GM12878 (cell line): ENCODE measurements at regions not wholly inside any gene's neighbourhood (a gene's known extent, or its start where the extent isn't known, plus 50 kb on each side); places are given as distances from the start of the nearest gene placed in this dataset.

Experiments used
- ATAC-seq: fragments of 200-7000 bp; cut with Tn5 transposase; 3 replicates; pipeline ENCODE4 v1.9.1; 2020; ENCODE audit warnings: mild to moderate bottlenecking, moderate library complexity
- BruUV-seq: library from RNA; stranded (reverse); fragments of 400-500 nt; replicated peaks from 2 replicates; lab custom pipeline; 2021; lab: Mats Ljungman, UMichigan
- CTCF ChIA-PET: fragments of 300-600 bp; sonication (Branson Sonifier 250); formaldehyde crosslinking; extraction: SDS; loops from one replicate; lab custom pipeline; 2021; ENCODE audit warnings: inconsistent platforms; lab: Yijun Ruan, JAX
- POLR2A ChIA-PET: fragments of 350-600 bp; formaldehyde crosslinking; extraction: SDS; loops from one replicate; lab custom pipeline; 2021; ENCODE audit warnings: inconsistent platforms; lab: Charles Lee
- RAD21 ChIA-PET: fragments of 300-600 bp; sonication (Branson Sonifier 250); formaldehyde crosslinking; loops from one replicate; lab custom pipeline; 2023; ENCODE audit warnings: antibody characterized with exemption; ENCODE audit not compliant: unreplicated experiment; lab: Charles Lee
- SMC1A ChIA-PET: fragments of 300-600 bp; sonication (Branson Sonifier 250); formaldehyde crosslinking; loops from one replicate; lab custom pipeline; 2023; ENCODE audit not compliant: unreplicated experiment, uncharacterized antibody; lab: Charles Lee
- DNase-seq: peaks from one replicate; pipeline ENCODE4 v3.0.0-alpha.2; 2011; ENCODE audit warnings: low read depth, low spot score
- FAIRE-seq: peaks from 3 replicates; lab custom pipeline; 2011; peaks lifted over from hg19 to GRCh38; lab: Jason Lieb, UNC
- H2AFZ ChIP-seq: 2 replicates; pipeline ENCODE4 v1.6.0; 2011; ENCODE audit warnings: low read depth, low read length, control low read depth; ENCODE audit not compliant: control insufficient read depth
- H3K27ac ChIP-seq: 2 replicates; pipeline ENCODE4 v1.5.1; 2011; ENCODE audit warnings: control low read depth; ENCODE audit not compliant: control insufficient read depth, insufficient read depth
- H3K27me3 ChIP-seq, 2 experiments: replicated peaks in 1 of 2; 2 replicates each; pipeline versions ENCODE4 v1.6.0 to v1.6.1; 2011; ENCODE audit warnings: low read length in 1 of 2; ENCODE audit not compliant: control insufficient read depth in 2 of 2, insufficient read depth in 2 of 2
- H3K36me3 ChIP-seq, 2 experiments: 2 replicates each; pipeline ENCODE4 v1.5.1; 2011; ENCODE audit warnings: low read length in 1 of 2; ENCODE audit not compliant: control insufficient read depth in 2 of 2, insufficient read depth in 2 of 2
- H3K4me1 ChIP-seq: 2 replicates; pipeline ENCODE4 v1.6.1; 2011; ENCODE audit warnings: mild to moderate bottlenecking, low read length, moderate library complexity, mixed read lengths; ENCODE audit not compliant: control insufficient read depth, insufficient read depth
- H3K4me2 ChIP-seq: 2 replicates; pipeline ENCODE4 v1.6.0; 2011; ENCODE audit warnings: control low read depth; ENCODE audit not compliant: control insufficient read depth, insufficient read depth
- H3K4me3 ChIP-seq: fragments of 200-600 bp; sonication (generic); 2 replicates; pipeline ENCODE4 v1.5.1; 2016
- H3K79me2 ChIP-seq: 2 replicates; pipeline ENCODE4 v1.6.0; 2011; ENCODE audit warnings: low read length; ENCODE audit not compliant: control insufficient read depth, insufficient read depth
- H3K9ac ChIP-seq: 2 replicates; pipeline ENCODE4 v1.8.0; 2011; ENCODE audit warnings: low read length, control low read depth, mixed read lengths; ENCODE audit not compliant: control insufficient read depth, insufficient read depth
- H3K9me3 ChIP-seq: replicated peaks from 3 replicates; pipeline ENCODE4 v1.5.1; 2011; ENCODE audit warnings: mild to moderate bottlenecking, low read length; ENCODE audit not compliant: control insufficient read depth, insufficient read depth
- H4K20me1 ChIP-seq: 2 replicates; pipeline ENCODE4 v1.6.0; 2011; ENCODE audit not compliant: control insufficient read depth, insufficient read depth
- BACH1 ChIP-seq: fragments of 450-650 bp; IDR thresholded peaks from 2 replicates; pipeline ENCODE4 v1.6.1; 2017; ENCODE audit warnings: mild to moderate bottlenecking, borderline replicate concordance
- CHD1 ChIP-seq: IDR thresholded peaks from 2 replicates; pipeline ENCODE4 v1.6.1; 2012; ENCODE audit warnings: low read depth, low read length, improper control_type of control experiment
- CHD2 ChIP-seq: IDR thresholded peaks from 2 replicates; pipeline ENCODE4 v1.6.1; 2011; ENCODE audit warnings: low read depth, low read length, improper control_type of control experiment, borderline replicate concordance
- DPF2 ChIP-seq: fragments of 450-650 bp; IDR thresholded peaks from 2 replicates; pipeline ENCODE4 v1.6.1; 2017; ENCODE audit warnings: mild to moderate bottlenecking
- EGR1 ChIP-seq, 2 experiments: IDR thresholded peaks; 1 replicate in 1 of 2; 2 replicates in 1 of 2; pipeline ENCODE4 v1.6.1; 2011 to 2012; ENCODE audit warnings: low read depth in 2 of 2, low read length in 2 of 2, borderline replicate concordance in 1 of 2, mild to moderate bottlenecking in 1 of 2, moderate library complexity in 1 of 2
- FOXM1 ChIP-seq: IDR thresholded peaks from 2 replicates; pipeline ENCODE4 v1.6.1; 2012; ENCODE audit warnings: low read depth, mild to moderate bottlenecking, inconsistent platforms, low read length, moderate library complexity
- GABPA ChIP-seq: IDR thresholded peaks from 2 replicates; pipeline ENCODE4 v1.6.1; 2014; ENCODE audit warnings: antibody characterized with exemption, low read depth, mild to moderate bottlenecking, inconsistent platforms
- KDM1A ChIP-seq: fragments of 200-600 bp; sonication (generic); IDR thresholded peaks from 2 replicates; pipeline ENCODE4 v1.6.1; 2016; ENCODE audit warnings: borderline replicate concordance
- MYB ChIP-seq: fragments of 150-350 bp; IDR thresholded peaks from 2 replicates; pipeline ENCODE4 v1.6.1; 2014; ENCODE audit warnings: mild to moderate bottlenecking, low read depth, low read length, borderline replicate concordance
- NBN ChIP-seq: fragments of 450-650 bp; IDR thresholded peaks from 2 replicates; pipeline ENCODE4 v1.6.1; 2016
- RELA ChIP-seq: fragments of 450-650 bp; IDR thresholded peaks from 2 replicates; pipeline ENCODE4 v1.8.0; 2014; ENCODE audit warnings: borderline replicate concordance; ENCODE audit not compliant: partially characterized antibody
- RELB ChIP-seq: fragments of 450-650 bp; IDR thresholded peaks from 2 replicates; pipeline ENCODE4 v1.6.1; 2017; ENCODE audit warnings: low read depth, mild to moderate bottlenecking, moderate library complexity
- SMAD5 ChIP-seq: IDR thresholded peaks from 2 replicates; pipeline ENCODE4 v1.6.1; 2016; ENCODE audit warnings: antibody characterized with exemption, low read depth
- SREBF2 ChIP-seq: IDR thresholded peaks from 2 replicates; pipeline ENCODE4 v1.6.1; 2012; ENCODE audit warnings: mild to moderate bottlenecking, low read length
- SUPT20H ChIP-seq: IDR thresholded peaks from 2 replicates; pipeline ENCODE4 v1.6.1; 2011; ENCODE audit warnings: low read depth, mild to moderate bottlenecking, low read length, moderate library complexity, borderline replicate concordance; ENCODE audit not compliant: control insufficient read depth
- TCF3 ChIP-seq: IDR thresholded peaks from 2 replicates; pipeline ENCODE4 v1.6.1; 2012; ENCODE audit warnings: low read depth, mild to moderate bottlenecking, low read length, borderline replicate concordance; ENCODE audit not compliant: insufficient read depth
- WGBS: methylation state at CpG from one replicate; pipeline ENCODE4 v1.1.6; 2016; ENCODE audit warnings: low lambda C conversion rate; ENCODE audit not compliant: insufficient replicate concordance, insufficient coverage; ENCODE audit errors: missing lambda C conversion rate; 5-methylcytosine and 5-hydroxymethylcytosine counted together
- in situ Hi-C: fragments of 300-500 bp; cut with MboI; formaldehyde crosslinking; loops from 9 replicates; pipeline ENCODE4 v1.14.3; 2018; ENCODE audit warnings: mixed read lengths
- intact Hi-C: fragments of 100-400 bp; cut with micrococcal nuclease; formaldehyde crosslinking; loops from one replicate; pipeline ENCODE4 v1.14.2; 2022; ENCODE audit not compliant: unreplicated experiment

- no peak for TF ChIP-seq EGR1 (IDR thresholded peaks at IDR 0.05; ENCODE audit: borderline replicate concordance in 1 of 2, low read depth in 2 of 2, low read length in 2 of 2)
Observed at GRCh38 chr10:53402594-53402993, 630.0 kb upstream of the MBL2 start (continued).

DNA sequence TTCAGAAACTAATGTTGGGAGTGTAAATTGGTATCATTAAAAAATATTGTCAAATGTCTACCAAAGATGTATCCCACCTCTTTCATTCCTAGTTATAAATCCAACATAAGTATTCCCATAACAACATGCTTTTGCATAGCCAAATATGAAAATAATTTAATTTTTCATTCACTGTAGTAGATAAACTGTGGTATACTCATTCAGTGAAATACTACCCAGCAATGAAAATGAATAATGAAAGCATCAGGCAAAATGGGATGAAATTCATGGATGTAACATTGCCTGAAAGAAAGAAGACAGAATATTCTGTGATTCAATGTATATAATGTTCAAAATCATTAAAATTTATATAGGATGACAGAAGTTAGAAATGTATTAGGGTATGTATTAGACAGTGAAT, 629.0 kb upstream of the MBL2 start:
- TF ChIP-seq KDM1A: no peak
- TF ChIP-seq NBN: no peak
- no peak for TF ChIP-seq RELB
- no peak for TF ChIP-seq FOXM1
- no peak for TF ChIP-seq SREBF2
- no peaks in the 10 kb centered on the region for H4K20me1 ChIP-seq
- H3K79me2 ChIP-seq: no peaks in the 10 kb centered on the region
- intact Hi-C loops: no loop called here
- CTCF ChIA-PET: no interaction called here
- no peaks in the 10 kb centered on the region for H3K36me3 ChIP-seq
- H3K27ac ChIP-seq: no peak overlapping the region
- no peak overlapping the region for H3K9ac ChIP-seq
- POLR2A ChIA-PET: no interaction called here
- FAIRE-seq (no peak), ATAC-seq (no peak), DNase-seq (no peak)
- RAD21 ChIA-PET: no interaction called here
- H3K4me1 ChIP-seq: no peaks in the 10 kb centered on the region
- no peaks in the 10 kb centered on the region for H3K9me3 ChIP-seq
- no peaks in the 10 kb centered on the region for H3K27me3 ChIP-seq
- BruUV-seq: no TSS peak
- no peak overlapping the region for H3K4me2 ChIP-seq
- in situ Hi-C loops: no loop called here
- SMC1A ChIA-PET: no interaction called here
- no peak overlapping the region for H2AFZ ChIP-seq
- H3K4me3 ChIP-seq: no peak overlapping the region

DNA sequence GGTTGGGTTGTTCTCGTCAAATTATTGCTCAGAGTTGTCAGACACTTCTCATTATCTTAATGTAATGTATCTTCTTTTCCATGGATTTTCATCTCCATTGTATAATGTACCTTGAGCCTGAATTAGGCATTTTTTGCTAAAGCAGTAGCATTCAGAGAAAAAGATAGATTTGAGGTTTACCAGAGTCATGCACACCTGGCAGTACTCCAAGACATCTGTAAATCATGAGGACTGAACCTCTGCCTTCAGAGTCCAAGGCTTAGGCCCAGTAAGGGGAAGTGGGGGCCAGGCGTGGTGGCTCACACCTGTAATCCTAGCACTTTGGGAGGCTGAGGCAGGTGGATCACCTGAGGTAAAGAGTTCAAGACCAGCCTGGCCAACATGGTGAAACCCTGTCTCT, 624.3 kb upstream of the MBL2 start:
- no peaks in the 10 kb centered on the region for H3K79me2 ChIP-seq
- ATAC-seq: no peak
- RAD21 ChIA-PET: no interaction called here
- BruUV-seq: no TSS peak
- SMC1A ChIA-PET: no interaction called here
- POLR2A ChIA-PET: no interaction called here
- no peaks in the 10 kb centered on the region for H3K27me3 ChIP-seq
- H3K27ac ChIP-seq: no peak overlapping the region
- no peak overlapping the region for H2AFZ ChIP-seq
- no peaks in the 10 kb centered on the region for H3K36me3 ChIP-seq
- H3K4me1 ChIP-seq: no peaks in the 10 kb centered on the region
- intact Hi-C loops: no loop called here
- TF ChIP-seq RELA (no peak), GABPA (no peak), TCF3 (no peak), MYB (no peak), CHD1 (no peak), DPF2 (no peak), SMAD5 (no peak), BACH1 (no peak), CHD2 (no peak), SUPT20H (no peak)
- TF ChIP-seq, all 136 proteins: peak for 0
- FAIRE-seq (no peak), DNase-seq (no peak)
- H3K4me2 ChIP-seq: no peak overlapping the region
- WGBS: 25% methylated on average over 2 of the region's 2 CpGs
- no peaks in the 10 kb centered on the region for H4K20me1 ChIP-seq
- no peak overlapping the region for H3K9ac ChIP-seq
- no peak overlapping the region for H3K4me3 ChIP-seq
- CTCF ChIA-PET: no interaction called here
- in situ Hi-C loops: no loop called here
- no peaks in the 10 kb centered on the region for H3K9me3 ChIP-seq
